HEK293 (cell line): ENCODE measurements at regions not wholly inside any gene's neighbourhood (a gene's known extent, or its start where the extent isn't known, plus 50 kb on each side); places are given as distances from the start of the nearest gene placed in this dataset.
"Not testable (repeated sequence)": the region's sequence is repeated elsewhere in the genome, so short reads cannot be mapped to it uniquely, and the experiment has no call there.

Experiments
- CTCF ChIA-PET: fragments of 350-600 bp; formaldehyde crosslinking; extraction: SDS; loops from one replicate; lab custom pipeline; 2021; ENCODE audit warnings: antibody characterized with exemption; lab: Yijun Ruan, JAX
- POLR2A ChIA-PET: fragments of 300-600 bp; formaldehyde crosslinking; extraction: SDS; loops from one replicate; lab custom pipeline; 2020; ENCODE audit warnings: antibody characterized with exemption, inconsistent platforms; lab: Yijun Ruan, JAX
- H3K27ac ChIP-seq: fragments of 200-500 bp; sonication (Bioruptor generic); 2 replicates; pipeline ENCODE4 v1.5.1; 2014; ENCODE audit warnings: low read depth, low read length, control low read depth, inconsistent platforms; ENCODE audit errors: extremely low read depth
- H3K36me3 ChIP-seq, 2 experiments: fragments of 200-500 bp in 1 of 2; sonication (Bioruptor generic) in 1 of 2; 1 replicate in 1 of 2; 2 replicates in 1 of 2; pipeline ENCODE4 v1.5.1; 2014 to 2017; ENCODE audit warnings: inconsistent platforms in 2 of 2, low read length in 2 of 2; ENCODE audit not compliant: control insufficient read depth in 2 of 2, insufficient read depth in 1 of 2
- H3K4me1 ChIP-seq: fragments of 200-500 bp; sonication (Bioruptor generic); 2 replicates; pipeline ENCODE4 v1.5.1; 2014; ENCODE audit warnings: mild to moderate bottlenecking, low read length, inconsistent platforms; ENCODE audit not compliant: control insufficient read depth, insufficient read depth
- H3K4me3 ChIP-seq: 2 replicates; pipeline ENCODE4 v1.5.1; 2011; ENCODE audit warnings: low read depth, mild to moderate bottlenecking, control low read depth, low read length, moderate library complexity
- H3K9me3 ChIP-seq: fragments of 200-500 bp; sonication (Bioruptor generic); 2 replicates; pipeline ENCODE4 v1.5.1; 2014; ENCODE audit warnings: low read depth, low read length, inconsistent platforms; ENCODE audit not compliant: control insufficient read depth, insufficient read depth
- GFI1B ChIP-seq: fragments of 450-650 bp; formaldehyde crosslinking; IDR thresholded peaks from 2 replicates; pipeline ENCODE4 v1.5.1; 2016; ENCODE audit warnings: missing biosample characterization, missing genetic modification characterization
- GLI4 ChIP-seq: fragments of 450-650 bp; formaldehyde crosslinking; IDR thresholded peaks from 2 replicates; pipeline ENCODE4 v1.5.1; 2016; ENCODE audit warnings: missing biosample characterization, missing genetic modification characterization
- GLIS2 ChIP-seq: fragments of 450-650 bp; formaldehyde crosslinking; IDR thresholded peaks from 2 replicates; pipeline ENCODE4 v1.5.1; 2016; ENCODE audit warnings: missing biosample characterization, missing genetic modification characterization
- MEIS1 ChIP-seq: sonication (generic); formaldehyde crosslinking; IDR thresholded peaks from 2 replicates; pipeline ENCODE4 v1.8.1; 2022; ENCODE audit warnings: missing genetic modification reagents, mild to moderate bottlenecking, borderline replicate concordance
- REPIN1 ChIP-seq: fragments of 450-650 bp; formaldehyde crosslinking; IDR thresholded peaks from 2 replicates; pipeline ENCODE4 v1.5.1; 2017; ENCODE audit warnings: missing biosample characterization, missing genetic modification characterization, low read depth
- TCF7L2 ChIP-seq: IDR thresholded peaks from 2 replicates; pipeline ENCODE4 v1.6.1; 2011; ENCODE audit warnings: low read depth, mild to moderate bottlenecking, inconsistent platforms, low read length, moderate library complexity, borderline replicate concordance
- ZFP3 ChIP-seq: fragments of 450-650 bp; formaldehyde crosslinking; IDR thresholded peaks from 2 replicates; pipeline ENCODE4 v1.5.1; 2016; ENCODE audit warnings: low read depth, missing biosample characterization, missing genetic modification characterization
- ZNF23 ChIP-seq: fragments of 450-650 bp; formaldehyde crosslinking; IDR thresholded peaks from 2 replicates; pipeline ENCODE4 v1.5.1; 2016; ENCODE audit warnings: missing biosample characterization, missing genetic modification characterization, borderline replicate concordance
- ZNF24 ChIP-seq: fragments of 450-650 bp; formaldehyde crosslinking; IDR thresholded peaks from 2 replicates; pipeline ENCODE4 v1.5.1; 2016; ENCODE audit warnings: missing biosample characterization, missing genetic modification characterization
- ZNF473 ChIP-seq: fragments of 450-650 bp; formaldehyde crosslinking; IDR thresholded peaks from 2 replicates; pipeline ENCODE4 v1.5.1; 2017; ENCODE audit warnings: missing biosample characterization, missing genetic modification characterization
- ZNF48 ChIP-seq: fragments of 450-650 bp; formaldehyde crosslinking; IDR thresholded peaks from 2 replicates; pipeline ENCODE4 v1.5.1; 2016; ENCODE audit warnings: missing biosample characterization, missing genetic modification characterization
- ZNF654 ChIP-seq: fragments of 450-650 bp; formaldehyde crosslinking; IDR thresholded peaks from 2 replicates; pipeline ENCODE4 v1.5.1; 2016; ENCODE audit warnings: low read depth, missing biosample characterization, missing genetic modification characterization
- ZNF777 ChIP-seq: fragments of 450-650 bp; formaldehyde crosslinking; IDR thresholded peaks from 2 replicates; pipeline ENCODE4 v1.5.1; 2017; ENCODE audit warnings: missing biosample characterization, missing genetic modification characterization, borderline replicate concordance
- TF ChIP-seq, protein P1 (sequence below): fragments of 450-650 bp; formaldehyde crosslinking; IDR thresholded peaks from 2 replicates; pipeline ENCODE4 v1.5.1; 2016; ENCODE audit warnings: missing biosample characterization, missing genetic modification characterization
- TF ChIP-seq, protein P2 (sequence below): fragments of 450-650 bp; formaldehyde crosslinking; IDR thresholded peaks from 2 replicates; pipeline ENCODE4 v1.5.1; 2016; ENCODE audit warnings: missing biosample characterization, missing genetic modification characterization
- TF ChIP-seq, protein P3 (sequence below): fragments of 450-650 bp; formaldehyde crosslinking; optimal IDR thresholded peaks from 2 replicates; pipeline ENCODE3; 2016; ENCODE audit warnings: missing biosample characterization, mild to moderate bottlenecking, missing genetic modification characterization
- TF ChIP-seq, protein P4 (sequence below): fragments of 450-650 bp; formaldehyde crosslinking; IDR thresholded peaks from 2 replicates; pipeline ENCODE4 v1.5.1; 2016; ENCODE audit warnings: missing biosample characterization, missing genetic modification characterization
- TF ChIP-seq, protein P5 (sequence below): fragments of 450-650 bp; formaldehyde crosslinking; IDR thresholded peaks from 2 replicates; pipeline ENCODE4 v1.5.1; 2016; ENCODE audit warnings: missing biosample characterization, missing genetic modification characterization
- TF ChIP-seq, protein P6 (sequence below): fragments of 450-650 bp; IDR thresholded peaks from 2 replicates; pipeline ENCODE4 v1.5.1; 2018; ENCODE audit warnings: missing biosample characterization, missing genetic modification characterization

DNA sequence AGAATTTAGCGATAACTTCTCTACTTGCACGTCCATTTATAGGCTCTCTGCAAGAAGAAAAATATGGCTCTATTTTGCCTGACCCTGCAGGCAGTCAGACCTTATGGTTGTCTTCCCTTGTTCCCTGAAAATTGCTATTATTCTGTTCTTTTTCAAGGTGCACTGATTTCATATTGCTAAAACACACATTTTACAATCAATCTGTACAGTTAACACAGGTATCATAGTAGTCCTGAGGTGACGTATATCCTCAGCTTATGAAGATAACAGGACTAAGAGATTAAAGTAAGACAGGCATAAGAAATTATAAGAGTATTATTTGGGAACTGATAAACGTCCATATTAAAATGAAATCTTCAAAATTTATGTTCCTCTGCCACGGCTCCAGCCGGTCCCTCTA is 197.0 kb downstream of the SLCO4C1 start:
- H3K27ac ChIP-seq, H3K4me1 ChIP-seq, H3K9me3 ChIP-seq, H3K4me3 ChIP-seq, H3K36me3 ChIP-seq, POLR2A ChIA-PET: not testable (repeated sequence)
- CTCF ChIA-PET: interaction anchor here (0.5 to 1.1 kb wide), 3 partner anchors 8 to 937 kb away, joined by 3 read pairs; no protein-coding TSS in a partner anchor

DNA sequence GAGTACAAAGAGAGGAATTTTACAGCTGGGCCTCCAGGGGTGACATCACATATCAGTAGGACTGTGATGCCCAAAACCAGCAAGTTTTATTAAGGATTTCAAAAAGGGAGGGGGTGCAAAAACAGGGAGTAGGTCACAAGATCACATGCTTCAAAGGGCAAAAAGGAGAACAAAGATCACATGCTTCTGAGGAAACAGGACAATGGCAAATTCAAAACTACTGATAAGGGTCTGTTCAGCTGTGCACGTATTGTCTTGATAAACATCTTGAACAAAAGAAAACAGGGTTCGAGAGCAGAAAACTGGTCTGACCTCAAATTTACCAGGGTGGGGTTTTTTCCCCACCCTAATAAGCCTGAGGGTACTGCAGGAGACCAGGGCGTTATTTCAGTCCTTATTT is 197.5 kb downstream of the SLCO4C1 start:
- H3K4me1 ChIP-seq, H3K36me3 ChIP-seq, POLR2A ChIA-PET, H3K27ac ChIP-seq, H3K9me3 ChIP-seq, H3K4me3 ChIP-seq: not testable (repeated sequence)
- CTCF ChIA-PET: interaction anchor here (0.5 kb wide), 1 partner anchor 936 kb away, joined by 3 read pairs; no protein-coding TSS in a partner anchor

DNA sequence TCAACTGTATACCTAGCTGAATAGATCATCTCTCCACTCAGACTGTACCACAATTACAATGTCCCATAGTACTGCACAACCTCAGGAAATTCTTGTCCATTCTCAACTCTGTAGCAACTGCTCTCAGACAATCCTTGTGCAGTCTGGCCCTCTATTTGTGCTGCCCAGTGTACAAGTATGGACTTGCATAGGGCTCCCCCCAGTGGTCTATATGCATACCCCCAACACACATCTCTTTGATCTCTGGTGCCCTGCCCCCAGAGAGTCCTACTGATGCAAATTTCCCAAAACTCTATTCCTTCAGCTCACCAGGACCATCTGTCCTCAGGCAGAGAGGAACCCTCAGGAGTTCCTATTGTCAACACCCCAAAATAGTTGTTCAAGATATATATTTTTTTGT is 205.3 kb downstream of the SLCO4C1 start:
- H3K4me1 ChIP-seq: no peaks in the 10 kb centered on the region
- H3K9me3 ChIP-seq: no peaks in the 10 kb centered on the region
- CTCF ChIA-PET: interaction anchor here (0.6 to 3.5 kb wide), 18 partner anchors 8 to 1490 kb away, joined by 3 to 14 read pairs (median 3); no protein-coding TSS in a partner anchor
- TF ChIP-seq, protein P1, sequence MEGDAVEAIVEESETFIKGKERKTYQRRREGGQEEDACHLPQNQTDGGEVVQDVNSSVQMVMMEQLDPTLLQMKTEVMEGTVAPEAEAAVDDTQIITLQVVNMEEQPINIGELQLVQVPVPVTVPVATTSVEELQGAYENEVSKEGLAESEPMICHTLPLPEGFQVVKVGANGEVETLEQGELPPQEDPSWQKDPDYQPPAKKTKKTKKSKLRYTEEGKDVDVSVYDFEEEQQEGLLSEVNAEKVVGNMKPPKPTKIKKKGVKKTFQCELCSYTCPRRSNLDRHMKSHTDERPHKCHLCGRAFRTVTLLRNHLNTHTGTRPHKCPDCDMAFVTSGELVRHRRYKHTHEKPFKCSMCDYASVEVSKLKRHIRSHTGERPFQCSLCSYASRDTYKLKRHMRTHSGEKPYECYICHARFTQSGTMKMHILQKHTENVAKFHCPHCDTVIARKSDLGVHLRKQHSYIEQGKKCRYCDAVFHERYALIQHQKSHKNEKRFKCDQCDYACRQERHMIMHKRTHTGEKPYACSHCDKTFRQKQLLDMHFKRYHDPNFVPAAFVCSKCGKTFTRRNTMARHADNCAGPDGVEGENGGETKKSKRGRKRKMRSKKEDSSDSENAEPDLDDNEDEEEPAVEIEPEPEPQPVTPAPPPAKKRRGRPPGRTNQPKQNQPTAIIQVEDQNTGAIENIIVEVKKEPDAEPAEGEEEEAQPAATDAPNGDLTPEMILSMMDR (tag by site-specific recombination): peak; percentile 49
- TF ChIP-seq, protein P2, sequence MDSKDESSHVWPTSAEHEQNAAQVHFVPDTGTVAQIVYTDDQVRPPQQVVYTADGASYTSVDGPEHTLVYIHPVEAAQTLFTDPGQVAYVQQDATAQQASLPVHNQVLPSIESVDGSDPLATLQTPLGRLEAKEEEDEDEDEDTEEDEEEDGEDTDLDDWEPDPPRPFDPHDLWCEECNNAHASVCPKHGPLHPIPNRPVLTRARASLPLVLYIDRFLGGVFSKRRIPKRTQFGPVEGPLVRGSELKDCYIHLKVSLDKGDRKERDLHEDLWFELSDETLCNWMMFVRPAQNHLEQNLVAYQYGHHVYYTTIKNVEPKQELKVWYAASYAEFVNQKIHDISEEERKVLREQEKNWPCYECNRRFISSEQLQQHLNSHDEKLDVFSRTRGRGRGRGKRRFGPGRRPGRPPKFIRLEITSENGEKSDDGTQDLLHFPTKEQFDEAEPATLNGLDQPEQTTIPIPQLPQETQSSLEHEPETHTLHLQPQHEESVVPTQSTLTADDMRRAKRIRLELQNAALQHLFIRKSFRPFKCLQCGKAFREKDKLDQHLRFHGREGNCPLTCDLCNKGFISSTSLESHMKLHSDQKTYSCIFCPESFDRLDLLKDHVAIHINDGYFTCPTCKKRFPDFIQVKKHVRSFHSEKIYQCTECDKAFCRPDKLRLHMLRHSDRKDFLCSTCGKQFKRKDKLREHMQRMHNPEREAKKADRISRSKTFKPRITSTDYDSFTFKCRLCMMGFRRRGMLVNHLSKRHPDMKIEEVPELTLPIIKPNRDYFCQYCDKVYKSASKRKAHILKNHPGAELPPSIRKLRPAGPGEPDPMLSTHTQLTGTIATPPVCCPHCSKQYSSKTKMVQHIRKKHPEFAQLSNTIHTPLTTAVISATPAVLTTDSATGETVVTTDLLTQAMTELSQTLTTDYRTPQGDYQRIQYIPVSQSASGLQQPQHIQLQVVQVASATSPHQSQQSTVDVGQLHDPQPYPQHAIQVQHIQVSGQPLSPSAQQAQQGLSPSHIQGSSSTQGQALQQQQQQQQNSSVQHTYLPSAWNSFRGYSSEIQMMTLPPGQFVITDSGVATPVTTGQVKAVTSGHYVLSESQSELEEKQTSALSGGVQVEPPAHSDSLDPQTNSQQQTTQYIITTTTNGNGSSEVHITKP (tag by site-specific recombination): no peak
- TF ChIP-seq, protein P3, sequence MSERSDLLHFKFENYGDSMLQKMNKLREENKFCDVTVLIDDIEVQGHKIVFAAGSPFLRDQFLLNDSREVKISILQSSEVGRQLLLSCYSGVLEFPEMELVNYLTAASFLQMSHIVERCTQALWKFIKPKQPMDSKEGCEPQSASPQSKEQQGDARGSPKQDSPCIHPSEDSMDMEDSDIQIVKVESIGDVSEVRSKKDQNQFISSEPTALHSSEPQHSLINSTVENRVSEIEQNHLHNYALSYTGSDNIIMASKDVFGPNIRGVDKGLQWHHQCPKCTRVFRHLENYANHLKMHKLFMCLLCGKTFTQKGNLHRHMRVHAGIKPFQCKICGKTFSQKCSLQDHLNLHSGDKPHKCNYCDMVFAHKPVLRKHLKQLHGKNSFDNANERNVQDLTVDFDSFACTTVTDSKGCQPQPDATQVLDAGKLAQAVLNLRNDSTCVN (tag by site-specific recombination): no peak
- TF ChIP-seq TCF7L2: peak; percentile 94
- TF ChIP-seq, protein P4, sequence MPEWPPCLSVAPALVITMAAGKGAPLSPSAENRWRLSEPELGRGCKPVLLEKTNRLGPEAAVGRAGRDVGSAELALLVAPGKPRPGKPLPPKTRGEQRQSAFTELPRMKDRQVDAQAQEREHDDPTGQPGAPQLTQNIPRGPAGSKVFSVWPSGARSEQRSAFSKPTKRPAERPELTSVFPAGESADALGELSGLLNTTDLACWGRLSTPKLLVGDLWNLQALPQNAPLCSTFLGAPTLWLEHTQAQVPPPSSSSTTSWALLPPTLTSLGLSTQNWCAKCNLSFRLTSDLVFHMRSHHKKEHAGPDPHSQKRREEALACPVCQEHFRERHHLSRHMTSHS: no peak
- TF ChIP-seq ZNF23: no peak
- TF ChIP-seq ZNF777 (tag by site-specific recombination): no peak
- no peak for TF ChIP-seq ZFP3 (tag by site-specific recombination)
- peak; percentile 64 for TF ChIP-seq ZNF654
- H3K27ac ChIP-seq: no peak overlapping the region
- no peak overlapping the region for H3K4me3 ChIP-seq
- POLR2A ChIA-PET: no interaction called here
- H3K36me3 ChIP-seq: no peaks in the 10 kb centered on the region

DNA sequence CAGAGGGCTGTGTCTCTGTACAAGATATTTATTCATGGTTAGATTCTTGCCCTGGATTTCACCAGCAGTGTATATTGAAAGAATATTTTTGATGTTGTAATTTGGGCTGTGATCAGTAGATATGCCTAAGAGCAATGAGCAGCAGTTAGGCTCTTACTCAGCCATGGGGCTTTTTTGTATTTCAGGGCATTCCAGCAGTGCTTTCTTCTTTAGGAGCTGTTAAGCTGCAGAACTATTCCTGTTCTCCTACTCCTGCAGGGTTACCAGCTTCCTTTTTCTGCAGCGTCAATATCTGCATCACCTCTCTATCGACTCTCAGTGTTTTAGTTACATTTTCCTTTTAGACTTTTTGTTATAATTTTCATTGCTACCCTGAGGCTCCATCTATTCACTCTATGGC is 206.2 kb downstream of the SLCO4C1 start:
- Histone ChIP-seq H3K36me3 (no peaks in the 10 kb centered on the region), H3K4me1 (no peaks in the 10 kb centered on the region), H3K4me3 (no peak overlapping the region), H3K27ac (no peak overlapping the region), H3K9me3 (no peaks in the 10 kb centered on the region)
- POLR2A ChIA-PET: no interaction called here
- CTCF ChIA-PET: interaction anchor here (0.6 to 3.5 kb wide), 9 partner anchors 13 to 1489 kb away, joined by 3 to 14 read pairs (median 4); no protein-coding TSS in a partner anchor
- TF ChIP-seq REPIN1 (tag by site-specific recombination): no peak
- TF ChIP-seq, protein P5, sequence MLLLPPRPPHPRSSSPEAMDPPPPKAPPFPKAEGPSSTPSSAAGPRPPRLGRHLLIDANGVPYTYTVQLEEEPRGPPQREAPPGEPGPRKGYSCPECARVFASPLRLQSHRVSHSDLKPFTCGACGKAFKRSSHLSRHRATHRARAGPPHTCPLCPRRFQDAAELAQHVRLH (tag by site-specific recombination): no peak
- no peak for TF ChIP-seq MEIS1 (CRISPR knock-in tag)
- TF ChIP-seq GFI1B (tag by site-specific recombination): no peak
- no peak for TF ChIP-seq ZNF48 (tag by site-specific recombination)
- TF ChIP-seq ZNF24: no peak
- no peak for TF ChIP-seq ZNF473
- no peak for TF ChIP-seq GLIS2 (tag by site-specific recombination)
- no peak for TF ChIP-seq GLI4 (tag by site-specific recombination)
- TF ChIP-seq, protein P6, sequence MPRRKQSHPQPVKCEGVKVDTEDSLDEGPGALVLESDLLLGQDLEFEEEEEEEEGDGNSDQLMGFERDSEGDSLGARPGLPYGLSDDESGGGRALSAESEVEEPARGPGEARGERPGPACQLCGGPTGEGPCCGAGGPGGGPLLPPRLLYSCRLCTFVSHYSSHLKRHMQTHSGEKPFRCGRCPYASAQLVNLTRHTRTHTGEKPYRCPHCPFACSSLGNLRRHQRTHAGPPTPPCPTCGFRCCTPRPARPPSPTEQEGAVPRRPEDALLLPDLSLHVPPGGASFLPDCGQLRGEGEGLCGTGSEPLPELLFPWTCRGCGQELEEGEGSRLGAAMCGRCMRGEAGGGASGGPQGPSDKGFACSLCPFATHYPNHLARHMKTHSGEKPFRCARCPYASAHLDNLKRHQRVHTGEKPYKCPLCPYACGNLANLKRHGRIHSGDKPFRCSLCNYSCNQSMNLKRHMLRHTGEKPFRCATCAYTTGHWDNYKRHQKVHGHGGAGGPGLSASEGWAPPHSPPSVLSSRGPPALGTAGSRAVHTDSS: no peak
